ENCODE measurements at regions not wholly inside any gene's neighbourhood (a gene's known extent, or its start where the extent isn't known, plus 50 kb on each side); places are given as distances from the start of the nearest gene placed in this dataset.

DNA sequence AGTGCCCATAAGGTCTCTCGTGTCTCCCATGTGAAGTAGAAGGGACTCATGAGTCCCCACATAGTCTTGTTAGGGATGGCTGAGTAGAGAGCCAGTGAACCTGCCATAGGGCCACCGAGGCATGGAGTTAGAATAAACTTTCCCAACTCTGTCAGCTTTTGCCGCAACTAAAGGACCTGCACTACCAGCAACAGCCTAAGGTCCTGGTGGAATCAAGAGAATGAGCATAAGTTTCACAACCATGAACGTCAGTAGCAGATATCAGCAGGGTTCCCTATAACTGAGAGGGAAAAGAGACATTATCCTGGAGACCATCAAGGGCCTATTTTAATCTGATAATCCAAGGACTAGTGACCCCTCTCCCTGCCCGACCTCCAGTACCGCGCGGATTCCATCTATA, 60.3 kb upstream of the FNDC3B start:
- Histone ChIP-seq H4K91ac (replicated peaks; ENCODE audit: insufficient read length, low read length) (no peak overlapping the region), H3K79me2 (ENCODE audit: control insufficient read depth in 1 of 2, insufficient read depth in 2 of 2, low read length in 2 of 2) (no peaks in the 10 kb centered on the region), H3K4me2 (ENCODE audit: insufficient read depth in 1 of 2, low read depth in 2 of 2, low read length in 2 of 2) (no peak overlapping the region), H4K8ac (ENCODE audit: extremely low read depth, insufficient read depth, low read length) (no peak overlapping the region), H2BK15ac (ENCODE audit: low read length) (0 out of 2 replicates have a peak overlapping the region, but pooled peaks have one; percentile 46), H3K79me1 (ENCODE audit: low read depth, low read length) (no peaks in the 10 kb centered on the region), H2AFZ (ENCODE audit: low read length) (no peak overlapping the region), H3K23me2 (ENCODE audit: low read depth, low read length) (no peaks in the 10 kb centered on the region; the same call in 1 of the 2 replicates), H3K23ac (ENCODE audit: insufficient read length) (no peak overlapping the region), H3K9ac (replicated peaks in 1 of 4; ENCODE audit: extremely low read depth in 1 of 4, low read depth in 3 of 4, low read length in 3 of 4) (no peak overlapping the region), H3K36me3 (ENCODE audit: control insufficient read depth in 2 of 4, insufficient read depth in 4 of 4, low read length in 3 of 4) (no peaks in the 10 kb centered on the region), H3K27ac (ENCODE audit: low read depth, low read length) (no peak overlapping the region), H3K56ac (replicated peaks; ENCODE audit: insufficient read length, low read depth, low read length) (no peak overlapping the region), H3K4me3 (ENCODE audit: extremely low read depth in 1 of 4, insufficient read depth in 2 of 4, low read depth in 3 of 4, low read length in 4 of 4) (no peak overlapping the region), H4K20me1 (replicated peaks in 1 of 2; ENCODE audit: control insufficient read depth in 1 of 2, insufficient read depth in 2 of 2, low read length in 2 of 2) (no peaks in the 10 kb centered on the region), H4K5ac (ENCODE audit: insufficient read length, low read depth, low read length) (no peak overlapping the region), H3K14ac (ENCODE audit: insufficient read length) (no peak overlapping the region), H2AK5ac (ENCODE audit: low read depth, low read length) (no peak overlapping the region), H2BK120ac (replicated peaks; ENCODE audit: low read depth, low read length) (no peak overlapping the region), H3K4me1 (replicated peaks in 1 of 4; ENCODE audit: control insufficient read depth in 3 of 4, insufficient read depth in 4 of 4, low read length in 3 of 4) (no peaks in the 10 kb centered on the region), H3K9me3 (ENCODE audit: insufficient read depth in 2 of 2, low read depth in 1 of 2, low read length in 1 of 2) (no peaks in the 10 kb centered on the region), H2BK5ac (ENCODE audit: low read depth, low read length) (no peak overlapping the region), H2BK20ac (ENCODE audit: low read length) (no peak overlapping the region), H3K18ac (ENCODE audit: extremely low read depth, low read length) (no peak overlapping the region), H2BK12ac (ENCODE audit: low read depth, low read length) (no peak overlapping the region), H3K27me3 (replicated peaks in 1 of 4; ENCODE audit: control insufficient read depth in 3 of 4, extremely low read depth in 1 of 4, insufficient read depth in 3 of 4, low read length in 3 of 4) (no peaks in the 10 kb centered on the region), H3K4ac (replicated peaks; ENCODE audit: insufficient read length, low read depth, low read length) (no peak overlapping the region)
- ChIA-PET CTCF (ENCODE audit: partially characterized antibody) (no interaction called here), POLR2A (ENCODE audit: partially characterized antibody) (no interaction called here)
- FAIRE-seq (no peak), DNase-seq (ENCODE audit: low read depth in 1 of 2, low spot score in 2 of 2) (no peak)
- WGBS, 2 experiments (ENCODE audit: extremely low coverage in 1 of 2, insufficient coverage in 1 of 2, insufficient read length in 1 of 2, insufficient replicate concordance in 2 of 2, low coverage in 1 of 2, low lambda C conversion rate in 2 of 2, missing lambda C conversion rate in 1 of 2): 90% methylated on average over 8 of the region's 8 CpGs; no CpG with 5 or more reads in 1 of the 2 experiments
- TF ChIP-seq CHD1 (IDR thresholded peaks at IDR 0.05; ENCODE audit: low read depth, low read length): no peak
- TF ChIP-seq JUN (IDR thresholded peaks at IDR 0.05; ENCODE audit: low read depth, low read length): no peak
- no peak for TF ChIP-seq NANOG (IDR thresholded peaks at IDR 0.05; ENCODE audit: insufficient read depth, low read depth, low read length, poor library complexity, severe bottlenecking)
- no peak for TF ChIP-seq CBX8 (IDR thresholded peaks at IDR 0.05; ENCODE audit: borderline replicate concordance, low read depth, low read length)
- no peak for TF ChIP-seq CHD2 (IDR thresholded peaks at IDR 0.05; ENCODE audit: low read length)
- no peak for TF ChIP-seq HDAC6 (IDR thresholded peaks at IDR 0.05; ENCODE audit: low read depth, low read length)
- TF ChIP-seq RAD21 (IDR thresholded peaks at IDR 0.05 in 1 of 2, conservative IDR thresholded peaks at IDR 0.05 in 1 of 2; ENCODE audit: low read depth in 2 of 2, low read length in 2 of 2): no peak
- TF ChIP-seq, protein P1, sequence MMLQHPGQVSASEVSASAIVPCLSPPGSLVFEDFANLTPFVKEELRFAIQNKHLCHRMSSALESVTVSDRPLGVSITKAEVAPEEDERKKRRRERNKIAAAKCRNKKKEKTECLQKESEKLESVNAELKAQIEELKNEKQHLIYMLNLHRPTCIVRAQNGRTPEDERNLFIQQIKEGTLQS (IDR thresholded peaks at IDR 0.05; ENCODE audit: insufficient read depth, low read depth, low read length): no peak
- no peak for TF ChIP-seq SP2 (IDR thresholded peaks at IDR 0.05; ENCODE audit: low read length)
- no peak for TF ChIP-seq CREB1 (IDR thresholded peaks at IDR 0.05)
- no peak for TF ChIP-seq BACH1 (IDR thresholded peaks at IDR 0.05; ENCODE audit: low read length)
- no peak for TF ChIP-seq POLR2A (IDR thresholded peaks at IDR 0.05; ENCODE audit: control extremely low read depth in 1 of 2, low read depth in 2 of 2, low read length in 2 of 2)
- TF ChIP-seq BRCA1 (IDR thresholded peaks at IDR 0.05; ENCODE audit: low read depth, low read length): no peak
- TF ChIP-seq ZNF274 (IDR thresholded peaks at IDR 0.05; ENCODE audit: borderline replicate concordance, extremely low read depth, low read length): no peak
- TF ChIP-seq ASH2L (IDR thresholded peaks at IDR 0.05; ENCODE audit: low read length): no peak
- TF ChIP-seq KDM5A (IDR thresholded peaks at IDR 0.05; ENCODE audit: low read length): no peak

All from H1 (cell line).